ENCODE measurements at regions not wholly inside any gene's neighbourhood (a gene's known extent, or its start where the extent isn't known, plus 50 kb on each side); places are given as distances from the start of the nearest gene placed in this dataset.

DNA sequence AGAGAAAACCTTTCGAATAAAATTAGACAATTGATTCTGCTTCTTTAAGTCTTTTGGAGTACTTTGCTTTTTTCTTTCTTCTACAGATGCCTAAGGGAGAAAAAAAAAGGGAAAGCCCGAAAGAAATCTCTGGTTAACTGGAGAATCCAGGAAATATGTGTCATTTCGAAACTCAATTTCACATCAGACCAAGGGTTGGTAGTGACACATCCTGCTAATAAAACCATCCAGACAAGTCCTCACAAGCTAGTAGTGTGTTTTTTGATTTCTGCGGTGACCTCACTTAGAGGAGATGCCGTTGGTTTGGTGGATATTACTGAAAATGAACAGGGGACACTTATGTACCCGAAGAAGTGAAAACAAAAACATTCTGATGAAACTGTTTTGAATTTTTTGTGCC, 726.5 kb upstream of the ADAMTS5 start:
- no peak overlapping the region for H3K27ac Mint-ChIP-seq
- no peaks in the 10 kb centered on the region for H3K4me1 Mint-ChIP-seq
- peaks cover 3% of the 10 kb centered on the region for H3K9me3 Mint-ChIP-seq

DNA sequence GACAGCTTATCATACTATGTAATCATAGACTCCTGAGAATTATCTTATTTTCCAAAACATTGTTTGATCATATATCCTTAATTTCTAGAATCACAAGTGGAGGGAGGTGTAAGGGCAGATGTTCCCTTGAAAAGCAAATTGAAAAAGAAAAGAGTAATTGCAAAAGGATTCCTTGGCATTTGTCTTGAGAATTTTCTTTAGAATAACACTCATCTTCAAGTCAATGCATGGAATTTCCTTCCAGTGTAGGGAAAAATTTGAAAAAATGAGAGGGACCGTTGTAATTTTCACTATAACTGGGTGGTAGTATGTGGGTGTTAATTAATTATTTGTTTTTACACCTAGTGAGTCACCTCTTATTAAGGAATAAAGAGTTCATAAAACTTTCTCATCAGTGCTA, 724.6 kb upstream of the ADAMTS5 start:
- Mint-ChIP-seq H3K36me3 (no peaks in the 10 kb centered on the region), H3K4me1 (no peaks in the 10 kb centered on the region), H3K27ac (no peak overlapping the region), H3K27me3 (no peaks in the 10 kb centered on the region), H3K9me3 (peaks cover 9% of the 10 kb centered on the region), H3K4me3 (no peak overlapping the region)

More for the DNA sequence above, 726.5 kb upstream of the ADAMTS5 start:
- Mint-ChIP-seq H3K36me3 (no peaks in the 10 kb centered on the region), H3K27me3 (no peaks in the 10 kb centered on the region), H3K4me3 (no peak overlapping the region)

DNA sequence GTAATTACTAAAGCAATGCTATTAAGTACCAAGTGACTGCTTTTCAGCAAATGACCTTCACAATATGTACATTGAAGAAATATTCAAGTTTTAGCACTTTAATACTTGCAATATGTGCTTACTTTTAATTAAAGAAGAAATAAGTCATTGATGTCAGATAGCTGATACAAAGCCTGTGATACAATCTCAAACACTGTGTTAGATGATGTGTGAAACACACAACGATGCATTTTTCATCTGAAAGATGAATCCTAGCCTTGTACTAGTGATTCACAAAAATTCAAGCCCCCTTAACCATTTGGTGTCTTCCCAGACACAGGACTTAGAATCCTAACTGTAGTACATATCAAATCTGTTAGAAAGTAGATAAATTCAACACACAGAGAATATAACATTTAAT, 724.1 kb upstream of the ADAMTS5 start:
- Mint-ChIP-seq H3K27me3 (no peaks in the 10 kb centered on the region), H3K36me3 (no peaks in the 10 kb centered on the region), H3K27ac (no peak overlapping the region), H3K4me1 (no peaks in the 10 kb centered on the region), H3K4me3 (no peak overlapping the region), H3K9me3 (peaks cover 9% of the 10 kb centered on the region)

DNA sequence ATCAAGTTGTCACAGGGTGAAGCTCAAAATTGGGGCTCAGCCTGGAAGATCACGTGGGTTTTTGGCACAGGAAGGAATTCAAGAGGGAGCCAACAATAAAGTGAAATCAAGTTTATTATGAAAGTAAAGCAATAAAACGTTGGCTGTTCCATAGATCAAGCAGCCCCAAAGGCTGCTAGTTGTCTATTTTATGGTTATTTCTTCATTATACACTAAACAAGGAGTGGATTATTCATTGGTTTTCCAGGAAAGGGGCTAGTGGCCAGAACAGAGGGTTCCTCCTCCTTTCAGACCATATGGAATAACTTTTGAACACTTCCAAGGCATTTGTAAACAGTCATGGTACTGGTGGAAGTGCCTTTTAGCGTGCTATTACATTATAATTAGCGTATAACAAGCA, 723.5 kb upstream of the ADAMTS5 start:
- Mint-ChIP-seq H3K27ac (no peak overlapping the region), H3K4me3 (no peak overlapping the region), H3K36me3 (no peaks in the 10 kb centered on the region), H3K4me1 (no peaks in the 10 kb centered on the region), H3K9me3 (peaks cover 9% of the 10 kb centered on the region), H3K27me3 (no peaks in the 10 kb centered on the region)

DNA sequence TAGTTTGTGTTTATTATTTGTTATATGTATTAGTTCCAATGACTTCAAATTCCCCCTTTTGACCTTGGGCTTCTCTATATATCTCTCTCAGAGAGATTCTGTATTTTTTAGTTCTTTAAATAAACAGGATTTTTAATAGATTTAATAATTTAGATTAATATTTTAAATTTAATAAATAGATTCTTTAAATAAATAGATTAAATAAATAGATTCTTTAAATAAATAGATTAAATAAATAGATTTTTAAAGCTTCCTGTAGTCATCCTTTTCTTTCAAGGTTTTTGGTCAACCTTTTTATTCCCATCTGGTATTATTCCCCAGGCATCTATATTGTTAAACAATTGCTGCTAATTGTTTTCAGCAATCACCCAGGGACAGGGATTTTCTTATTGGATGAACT, 721.9 kb upstream of the ADAMTS5 start:
- no peaks in the 10 kb centered on the region for H3K27me3 Mint-ChIP-seq
- no peaks in the 10 kb centered on the region for H3K4me1 Mint-ChIP-seq
- H3K9me3 Mint-ChIP-seq: peaks cover 9% of the 10 kb centered on the region
- no peaks in the 10 kb centered on the region for H3K36me3 Mint-ChIP-seq
- no peak overlapping the region for H3K27ac Mint-ChIP-seq
- no peak overlapping the region for H3K4me3 Mint-ChIP-seq

DNA sequence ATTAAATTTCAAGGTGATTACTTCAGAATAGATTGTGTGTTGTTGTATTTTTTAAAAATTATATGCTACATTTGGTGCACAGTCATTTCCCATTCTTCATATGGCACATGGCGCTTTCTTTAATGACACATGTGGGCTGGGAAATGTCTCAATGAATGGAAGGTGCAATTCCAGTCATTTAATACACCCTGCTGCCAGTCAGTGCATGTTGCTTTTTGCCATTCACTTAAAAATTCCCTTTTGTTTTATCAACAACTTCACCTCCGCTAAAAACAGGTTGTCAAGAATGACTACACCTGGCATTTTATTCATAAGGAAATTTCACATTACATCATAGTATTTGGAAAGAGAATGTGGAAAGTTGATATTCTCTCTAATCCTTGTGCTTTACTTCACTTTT, 716.4 kb upstream of the ADAMTS5 start:
- Mint-ChIP-seq H3K36me3 (no peaks in the 10 kb centered on the region), H3K9me3 (peaks cover 5% of the 10 kb centered on the region), H3K4me3 (no peak overlapping the region), H3K4me1 (no peaks in the 10 kb centered on the region), H3K27ac (no peak overlapping the region), H3K27me3 (peaks cover 1% of the 10 kb centered on the region)

DNA sequence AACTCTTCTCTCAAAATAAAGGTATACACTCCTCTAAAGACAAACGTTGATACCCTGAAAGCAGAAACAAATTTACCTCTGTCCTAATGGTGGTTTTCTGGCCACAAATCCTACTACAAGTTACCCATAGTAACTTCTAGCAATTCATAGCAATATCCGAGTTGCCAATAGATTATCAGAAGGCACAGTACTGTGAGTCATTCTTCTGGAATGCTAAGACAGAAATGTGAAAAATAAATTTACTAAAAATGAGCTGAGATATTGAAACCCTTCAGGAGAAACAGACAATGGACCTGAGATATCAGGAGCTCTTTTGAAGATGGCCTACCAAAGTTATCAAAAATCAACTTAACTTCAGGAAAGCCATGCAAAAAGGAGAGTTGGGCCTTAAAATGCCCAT, 715.0 kb upstream of the ADAMTS5 start:
- Mint-ChIP-seq H3K36me3 (no peaks in the 10 kb centered on the region), H3K27me3 (peaks cover 1% of the 10 kb centered on the region), H3K4me3 (no peak overlapping the region), H3K9me3 (no peaks in the 10 kb centered on the region), H3K27ac (no peak overlapping the region), H3K4me1 (no peaks in the 10 kb centered on the region)

DNA sequence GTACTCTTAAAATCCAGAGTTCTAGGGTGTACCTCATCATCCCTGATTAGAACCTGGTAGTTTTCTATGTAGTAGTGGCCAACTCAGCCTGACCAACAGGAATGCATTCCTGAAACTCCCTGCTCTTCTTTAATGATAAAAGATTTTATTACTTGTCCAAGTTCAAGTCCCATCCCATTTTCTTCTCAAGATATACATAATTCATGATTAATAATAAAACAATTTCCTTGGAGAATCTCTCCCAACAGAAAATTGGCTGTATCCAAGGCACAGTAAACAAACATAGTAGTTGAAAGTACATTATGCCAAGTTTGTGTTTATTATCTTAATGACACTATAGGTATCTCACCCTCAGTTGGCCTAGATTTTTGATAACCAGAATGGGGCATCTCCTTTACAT, 714.1 kb upstream of the ADAMTS5 start:
- Mint-ChIP-seq H3K4me3 (no peak overlapping the region), H3K36me3 (no peaks in the 10 kb centered on the region), H3K9me3 (no peaks in the 10 kb centered on the region)

DNA sequence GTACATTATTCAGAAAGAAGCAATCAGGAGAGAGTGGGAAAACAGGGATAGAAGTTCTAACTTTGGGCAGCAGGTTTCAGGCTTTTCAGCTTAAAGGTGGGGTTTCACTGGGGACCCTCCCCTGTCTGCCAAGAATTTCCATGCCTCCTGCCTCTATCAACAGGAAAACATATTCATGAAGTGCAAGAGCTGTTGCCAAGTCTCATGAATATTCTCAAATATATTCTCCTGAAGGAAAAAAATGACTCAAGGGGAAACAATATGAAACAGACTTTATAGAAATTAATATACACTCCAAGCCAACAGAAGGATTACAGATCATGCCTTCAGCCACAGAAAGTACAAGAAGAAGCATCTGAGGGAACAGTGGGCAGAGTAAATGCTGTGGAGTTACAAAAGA, 713.3 kb upstream of the ADAMTS5 start:
- no peak overlapping the region for H3K4me3 Mint-ChIP-seq
- H3K27ac Mint-ChIP-seq: no peak overlapping the region
- no peaks in the 10 kb centered on the region for H3K36me3 Mint-ChIP-seq
- peaks cover 1% of the 10 kb centered on the region for H3K27me3 Mint-ChIP-seq
- no peaks in the 10 kb centered on the region for H3K9me3 Mint-ChIP-seq
- no peaks in the 10 kb centered on the region for H3K4me1 Mint-ChIP-seq

More for the DNA sequence above, 714.1 kb upstream of the ADAMTS5 start:
- H3K27ac Mint-ChIP-seq: no peak overlapping the region
- peaks cover 1% of the 10 kb centered on the region for H3K27me3 Mint-ChIP-seq
- H3K4me1 Mint-ChIP-seq: no peaks in the 10 kb centered on the region

DNA sequence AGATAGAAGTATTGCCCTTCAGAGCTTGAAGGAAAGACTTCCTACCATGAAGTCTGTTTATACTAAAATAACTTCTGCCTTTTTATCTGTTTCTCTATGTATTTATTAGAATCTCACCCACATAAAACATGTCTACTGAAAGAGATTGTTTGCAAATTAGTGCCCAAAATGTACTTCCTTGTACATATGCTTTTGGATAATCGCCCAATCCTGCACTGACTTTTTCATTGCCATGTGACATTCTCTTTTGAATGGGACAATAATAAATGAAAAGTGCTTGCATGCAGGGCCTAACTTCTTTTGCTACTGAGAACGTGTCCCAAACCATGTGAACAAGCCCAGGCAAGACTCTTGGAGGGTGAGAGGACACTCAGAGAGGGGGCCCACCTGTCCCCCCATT, 711.6 kb upstream of the ADAMTS5 start:
- Mint-ChIP-seq H3K9me3 (no peaks in the 10 kb centered on the region), H3K27me3 (peaks cover 1% of the 10 kb centered on the region), H3K4me3 (no peak overlapping the region), H3K27ac (no peak overlapping the region), H3K4me1 (no peaks in the 10 kb centered on the region), H3K36me3 (no peaks in the 10 kb centered on the region)

DNA sequence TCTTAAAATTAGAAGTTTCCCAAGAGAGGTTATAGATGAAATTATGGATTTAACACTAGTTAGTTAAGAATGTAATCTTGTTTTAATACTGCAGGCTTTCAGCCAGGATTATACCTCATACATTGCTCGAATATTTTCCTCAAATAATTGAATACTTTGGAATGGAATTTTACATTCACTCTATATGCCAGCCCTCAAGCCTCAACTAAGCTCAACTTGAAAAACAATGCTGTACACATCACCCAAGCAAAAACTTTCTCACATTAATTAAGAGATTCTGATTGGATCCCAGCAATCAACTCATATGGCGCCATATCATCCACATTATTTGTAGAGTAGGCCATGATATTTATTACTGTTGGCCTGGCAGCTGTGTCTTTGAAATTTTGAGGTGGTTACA, 710.7 kb upstream of the ADAMTS5 start:
- no peak overlapping the region for H3K27ac Mint-ChIP-seq
- H3K4me1 Mint-ChIP-seq: no peaks in the 10 kb centered on the region
- H3K27me3 Mint-ChIP-seq: peaks cover 1% of the 10 kb centered on the region
- H3K4me3 Mint-ChIP-seq: no peak overlapping the region
- no peaks in the 10 kb centered on the region for H3K36me3 Mint-ChIP-seq
- H3K9me3 Mint-ChIP-seq: no peaks in the 10 kb centered on the region

DNA sequence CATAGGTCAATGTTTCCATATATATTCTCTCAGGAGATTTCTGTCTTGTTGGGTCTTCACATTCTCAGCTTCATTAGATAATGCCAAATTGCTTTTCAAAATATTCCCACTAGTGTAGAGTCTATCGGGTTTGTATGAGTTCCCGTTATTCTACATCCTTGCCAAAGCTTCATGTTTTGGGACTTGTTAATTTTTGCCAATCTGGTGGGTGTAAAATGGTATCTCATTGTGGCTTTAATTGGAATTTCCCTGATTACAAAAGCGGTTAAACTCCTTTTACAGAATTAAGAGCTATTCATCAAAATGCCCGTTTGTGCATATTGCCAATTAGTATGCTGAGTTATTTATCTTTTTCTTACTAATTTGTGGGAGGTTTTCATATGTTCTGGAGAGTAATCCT, 708.4 kb upstream of the ADAMTS5 start:
- Mint-ChIP-seq H3K27me3 (peaks cover 1% of the 10 kb centered on the region), H3K36me3 (no peaks in the 10 kb centered on the region), H3K4me3 (no peak overlapping the region), H3K9me3 (no peaks in the 10 kb centered on the region), H3K27ac (no peak overlapping the region), H3K4me1 (no peaks in the 10 kb centered on the region)

DNA sequence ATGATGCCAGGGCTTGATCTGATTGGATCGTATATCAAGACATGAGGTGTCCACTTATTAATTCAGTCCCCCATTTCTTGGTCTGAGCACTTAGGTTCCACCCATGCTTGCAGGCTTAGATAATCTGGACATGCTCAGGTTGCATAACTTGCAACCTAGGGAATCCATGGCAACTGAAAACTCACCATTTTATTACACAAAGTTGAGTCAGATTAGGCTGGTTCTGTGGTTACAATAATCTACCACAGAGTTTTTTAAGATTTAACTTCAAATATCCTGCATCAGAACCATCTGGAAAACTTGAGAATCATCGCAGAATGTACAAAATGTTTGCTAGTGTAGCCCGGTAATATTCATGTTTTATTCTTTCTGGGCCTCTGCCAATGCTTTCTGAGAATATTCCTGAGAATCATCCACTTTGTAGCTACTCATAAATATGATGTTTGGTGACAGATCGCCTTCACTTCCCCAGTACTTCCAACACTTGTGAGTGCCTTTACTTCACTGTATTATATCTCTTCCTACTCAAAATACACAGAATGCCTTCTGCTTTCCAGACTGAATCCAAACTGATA, 707.2 kb upstream of the ADAMTS5 start:
- Mint-ChIP-seq H3K27ac (no peak overlapping the region), H3K36me3 (no peaks in the 10 kb centered on the region), H3K27me3 (no peaks in the 10 kb centered on the region), H3K4me3 (no peak overlapping the region), H3K9me3 (no peaks in the 10 kb centered on the region), H3K4me1 (no peaks in the 10 kb centered on the region)

DNA sequence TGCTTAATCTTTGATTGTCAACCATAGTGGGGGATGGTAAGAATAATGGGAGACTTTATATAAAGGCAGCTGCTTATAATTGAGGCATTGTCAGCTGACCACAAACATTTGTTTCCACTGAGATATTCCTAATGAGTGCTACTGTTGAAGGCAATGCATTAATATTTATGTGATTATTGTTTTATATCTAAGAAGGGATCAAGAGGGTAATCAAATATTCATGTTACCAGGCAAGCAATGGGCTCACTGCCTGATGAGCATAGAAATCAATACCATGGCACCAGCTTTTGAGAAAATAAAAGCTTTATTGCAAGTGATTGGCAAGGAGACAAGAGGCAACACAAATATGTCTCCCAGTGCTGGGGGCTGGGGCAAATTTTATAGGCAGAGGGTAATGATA, 706.7 kb upstream of the ADAMTS5 start:
- H3K4me1 Mint-ChIP-seq: no peaks in the 10 kb centered on the region
- H3K4me3 Mint-ChIP-seq: no peak overlapping the region
- no peak overlapping the region for H3K27ac Mint-ChIP-seq
- no peaks in the 10 kb centered on the region for H3K27me3 Mint-ChIP-seq
- no peaks in the 10 kb centered on the region for H3K36me3 Mint-ChIP-seq
- no peaks in the 10 kb centered on the region for H3K9me3 Mint-ChIP-seq

DNA sequence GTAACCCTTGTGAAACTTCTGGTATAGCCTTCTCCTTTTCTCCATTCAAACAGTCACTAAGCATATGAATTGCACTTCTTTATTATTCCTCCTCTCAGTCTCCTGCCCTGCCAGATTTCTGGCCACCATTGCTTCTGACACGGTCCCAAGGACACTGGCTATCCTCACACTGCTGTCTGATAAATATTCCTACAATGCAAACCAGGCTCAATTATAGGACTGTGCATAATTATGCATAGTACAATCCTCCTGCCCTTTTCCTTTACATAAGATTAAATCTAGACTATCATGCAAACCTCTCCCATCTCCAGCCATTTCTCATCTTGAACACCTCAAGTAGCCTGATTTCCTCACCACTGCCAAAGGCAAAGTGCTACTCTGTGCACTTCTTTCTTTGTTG, 704.3 kb upstream of the ADAMTS5 start:
- H3K36me3 Mint-ChIP-seq: no peaks in the 10 kb centered on the region
- peaks cover 6% of the 10 kb centered on the region for H3K9me3 Mint-ChIP-seq
- no peaks in the 10 kb centered on the region for H3K4me1 Mint-ChIP-seq
- no peak overlapping the region for H3K27ac Mint-ChIP-seq
- no peaks in the 10 kb centered on the region for H3K27me3 Mint-ChIP-seq
- no peak overlapping the region for H3K4me3 Mint-ChIP-seq

DNA sequence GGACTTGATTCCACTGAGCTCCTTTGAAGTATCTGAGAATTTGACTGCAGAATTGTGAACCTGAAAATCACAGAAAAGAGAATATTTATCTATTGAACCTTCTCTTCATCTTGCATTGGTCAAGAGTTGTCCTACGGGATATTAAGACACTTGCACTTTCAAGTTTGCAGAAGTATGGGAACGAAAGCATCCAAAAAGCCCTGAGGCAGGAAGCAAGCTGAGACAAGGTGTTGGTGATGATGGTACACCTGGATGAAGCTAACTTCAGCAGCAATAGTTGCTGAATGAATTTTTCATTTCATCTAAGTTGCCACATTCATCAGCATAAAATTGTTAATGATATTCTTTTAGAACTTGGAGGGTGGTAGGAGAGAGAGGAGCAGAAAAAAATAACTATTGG, 686.6 kb upstream of the ADAMTS5 start:
- Mint-ChIP-seq H3K27me3 (no peaks in the 10 kb centered on the region), H3K9me3 (no peaks in the 10 kb centered on the region), H3K4me1 (no peaks in the 10 kb centered on the region), H3K27ac (no peak overlapping the region), H3K36me3 (no peaks in the 10 kb centered on the region), H3K4me3 (no peak overlapping the region)

DNA sequence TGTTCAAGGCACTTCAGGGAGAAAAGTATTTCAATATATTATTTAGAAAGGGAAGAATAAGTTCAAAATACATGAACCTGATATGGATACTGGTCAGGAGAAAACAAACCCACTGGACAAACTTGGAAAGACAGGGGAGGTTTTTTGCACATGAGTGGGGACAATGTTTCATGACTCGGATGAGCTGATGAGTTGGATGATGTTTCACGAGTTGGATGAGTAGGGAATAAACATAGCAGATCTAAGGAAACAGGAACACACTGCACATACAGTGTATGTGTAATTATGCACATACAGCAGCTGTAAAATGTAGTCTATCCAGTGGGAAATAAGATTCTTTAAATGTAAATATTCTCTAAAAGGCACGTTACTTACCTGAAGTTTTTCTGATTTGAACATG, 682.9 kb upstream of the ADAMTS5 start:
- Mint-ChIP-seq H3K4me1 (no peaks in the 10 kb centered on the region), H3K27ac (no peak overlapping the region), H3K36me3 (no peaks in the 10 kb centered on the region), H3K27me3 (no peaks in the 10 kb centered on the region), H3K9me3 (peaks cover 4% of the 10 kb centered on the region), H3K4me3 (no peak overlapping the region)

Data from activated naive CD4-positive, alpha-beta T cell treated with anti-CD3 and anti-CD28 coated beads, Interleukin-2, amount 50 U/mL, for 24 hours (primary cell).